MM.1S (cell line): ENCODE measurements at regions not wholly inside any gene's neighbourhood (a gene's known extent, or its start where the extent isn't known, plus 50 kb on each side); places are given as distances from the start of the nearest gene placed in this dataset.

Experiments used
- EZH2phosphoT487 ChIP-seq: fragments of 300-600 bp; sonication (generic); IDR thresholded peaks from 2 replicates; pipeline ENCODE4 v1.6.1; 2018; ENCODE audit warnings: antibody characterized with exemption, low read length
- TF ChIP-seq, protein P1 (sequence below): fragments of 300-600 bp; sonication (generic); IDR thresholded peaks from 2 replicates; pipeline ENCODE4 v1.5.1; 2016; ENCODE audit warnings: antibody characterized with exemption, low read length, mixed read lengths

DNA sequence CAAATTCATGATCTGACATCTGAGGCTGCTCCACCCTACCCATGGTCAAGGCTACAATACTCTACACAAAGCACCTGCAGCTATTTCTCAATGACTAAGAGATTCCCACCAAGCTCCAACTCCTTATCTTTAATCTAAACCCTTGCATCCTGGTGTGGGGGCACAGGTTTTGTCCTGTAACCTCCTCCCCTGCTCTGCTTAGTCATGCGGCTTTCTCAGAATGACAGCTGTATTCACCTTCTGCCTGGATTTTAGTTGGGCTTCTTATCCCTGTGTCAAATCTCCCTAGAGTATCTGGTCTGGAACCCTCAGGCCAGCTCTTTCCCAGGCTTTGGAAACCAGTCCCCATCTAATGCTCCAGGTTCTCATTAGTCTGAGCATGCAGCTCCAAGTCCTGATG lies 159.0 kb downstream of the BARHL2 start:
- TF ChIP-seq, protein P1, sequence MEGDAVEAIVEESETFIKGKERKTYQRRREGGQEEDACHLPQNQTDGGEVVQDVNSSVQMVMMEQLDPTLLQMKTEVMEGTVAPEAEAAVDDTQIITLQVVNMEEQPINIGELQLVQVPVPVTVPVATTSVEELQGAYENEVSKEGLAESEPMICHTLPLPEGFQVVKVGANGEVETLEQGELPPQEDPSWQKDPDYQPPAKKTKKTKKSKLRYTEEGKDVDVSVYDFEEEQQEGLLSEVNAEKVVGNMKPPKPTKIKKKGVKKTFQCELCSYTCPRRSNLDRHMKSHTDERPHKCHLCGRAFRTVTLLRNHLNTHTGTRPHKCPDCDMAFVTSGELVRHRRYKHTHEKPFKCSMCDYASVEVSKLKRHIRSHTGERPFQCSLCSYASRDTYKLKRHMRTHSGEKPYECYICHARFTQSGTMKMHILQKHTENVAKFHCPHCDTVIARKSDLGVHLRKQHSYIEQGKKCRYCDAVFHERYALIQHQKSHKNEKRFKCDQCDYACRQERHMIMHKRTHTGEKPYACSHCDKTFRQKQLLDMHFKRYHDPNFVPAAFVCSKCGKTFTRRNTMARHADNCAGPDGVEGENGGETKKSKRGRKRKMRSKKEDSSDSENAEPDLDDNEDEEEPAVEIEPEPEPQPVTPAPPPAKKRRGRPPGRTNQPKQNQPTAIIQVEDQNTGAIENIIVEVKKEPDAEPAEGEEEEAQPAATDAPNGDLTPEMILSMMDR: no peak
- no peak for TF ChIP-seq EZH2phosphoT487
